Muscle layer of duodenum (tissue), 2 donors: ENCODE measurements at regions not wholly inside any gene's neighbourhood (a gene's known extent, or its start where the extent isn't known, plus 50 kb on each side); places are given as distances from the start of the nearest gene placed in this dataset.
"Not testable (repeated sequence)": the region's sequence is repeated elsewhere in the genome, so short reads cannot be mapped to it uniquely, and the experiment has no call there.

Experiments
- H3K27ac ChIP-seq: one replicate; pipeline ENCODE4 v1.7.0; 2013; ENCODE audit warnings: mild to moderate bottlenecking, low read length
- H3K27me3 ChIP-seq: one replicate; pipeline ENCODE4 v1.7.0; 2013; ENCODE audit warnings: low read depth, mild to moderate bottlenecking, control low read depth, low read length
- H3K36me3 ChIP-seq, 2 donors: one replicate each; pipeline ENCODE4 v1.7.0; 2013; ENCODE audit warnings: low read length in 2 of 2, control low read depth in 1 of 2, mild to moderate bottlenecking in 1 of 2; ENCODE audit not compliant: insufficient read depth in 2 of 2, control insufficient read depth in 1 of 2
- H3K4me1 ChIP-seq, 2 donors: one replicate each; pipeline ENCODE4 v1.7.0; 2013; ENCODE audit warnings: low read length in 2 of 2, mild to moderate bottlenecking in 2 of 2, control low read depth in 1 of 2, moderate library complexity in 1 of 2; ENCODE audit not compliant: insufficient read depth in 2 of 2, control insufficient read depth in 1 of 2
- H3K4me3 ChIP-seq, 2 donors: one replicate each; pipeline ENCODE4 v1.7.0; 2013; ENCODE audit warnings: low read length in 2 of 2, low read depth in 1 of 2, mild to moderate bottlenecking in 1 of 2
- H3K9me3 ChIP-seq, 2 donors: one replicate each; pipeline ENCODE4 v1.7.0; 2013; ENCODE audit warnings: low read length in 2 of 2, control low read depth in 1 of 2, mild to moderate bottlenecking in 1 of 2; ENCODE audit not compliant: control insufficient read depth in 1 of 2
- donor health status: healthy.

DNA sequence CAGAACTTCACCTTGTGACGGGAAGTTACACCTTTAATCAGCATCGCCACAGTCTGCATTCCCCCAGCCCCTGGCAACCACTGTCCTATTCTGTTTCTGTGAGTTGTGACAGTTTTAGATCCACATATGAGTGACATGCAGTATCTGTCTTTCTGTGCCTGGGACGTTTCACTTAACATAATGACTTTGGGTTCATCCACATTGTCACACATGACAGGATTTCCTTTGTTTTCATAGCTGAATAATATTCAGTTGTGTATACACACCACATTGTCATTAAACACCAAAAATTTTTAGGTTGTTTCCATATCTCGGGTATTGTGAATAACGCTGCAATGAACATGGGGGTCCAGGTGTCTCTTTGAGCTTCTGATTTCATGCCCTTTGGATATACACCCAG lies 62.6 kb upstream of the BDH1 start:
- not testable (repeated sequence) for H3K27ac ChIP-seq, H3K9me3 ChIP-seq, H3K27me3 ChIP-seq, H3K4me3 ChIP-seq, H3K4me1 ChIP-seq
- peaks cover 23 to 64% of the 10 kb centered on the region in 2 donors for H3K36me3 ChIP-seq

DNA sequence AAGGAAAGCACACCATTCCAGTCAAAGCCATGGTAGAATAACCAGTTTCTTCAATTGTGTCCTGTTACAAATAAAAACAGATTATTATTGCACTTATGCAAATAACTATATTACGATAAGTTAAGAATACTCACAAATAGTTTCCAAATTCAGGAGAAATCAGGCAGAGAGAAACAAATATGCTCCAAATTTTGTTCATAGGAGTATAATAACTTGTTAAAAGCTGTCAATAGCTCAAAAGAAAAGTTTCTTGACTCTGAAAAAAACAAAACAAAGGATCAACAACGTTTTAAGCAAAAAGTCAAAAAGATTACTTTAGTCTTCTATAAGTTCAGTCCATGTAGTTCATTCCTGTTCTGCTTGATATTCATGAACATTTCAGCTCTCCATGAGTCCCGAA lies 59.7 kb upstream of the BDH1 start:
- peaks cover 31 to 69% of the 10 kb centered on the region in 2 donors for H3K36me3 ChIP-seq
- no peak overlapping the region for H3K4me3 ChIP-seq
- H3K27me3 ChIP-seq: no peaks in the 10 kb centered on the region
- no peaks in the 10 kb centered on the region for H3K4me1 ChIP-seq
- H3K27ac ChIP-seq: no peak overlapping the region
- no peaks in the 10 kb centered on the region for H3K9me3 ChIP-seq

DNA sequence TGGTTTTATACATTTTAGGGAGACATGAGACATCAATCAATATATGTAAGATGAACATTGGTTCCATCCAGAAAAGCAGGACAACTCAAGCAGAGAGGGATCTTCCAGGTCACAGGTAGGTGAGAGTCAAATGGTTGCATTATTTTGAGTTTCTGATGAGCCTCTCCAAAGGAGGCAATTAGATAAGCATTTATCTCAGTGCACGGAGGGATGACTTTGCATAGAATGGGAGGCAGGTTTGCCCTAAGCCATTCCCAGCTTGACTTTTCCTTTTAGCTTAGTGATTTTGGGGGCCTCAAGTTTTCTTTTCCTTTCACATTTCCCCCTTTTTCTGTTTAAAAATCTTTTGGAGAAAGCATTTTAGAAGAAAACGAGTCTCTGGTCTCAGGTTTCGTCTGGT lies 58.4 kb upstream of the BDH1 start:
- H3K36me3 ChIP-seq: peaks cover 31 to 58% of the 10 kb centered on the region in 2 donors
- H3K4me3 ChIP-seq, H3K27ac ChIP-seq, H3K4me1 ChIP-seq, H3K9me3 ChIP-seq, H3K27me3 ChIP-seq: not testable (repeated sequence)

- H3K36me3 ChIP-seq: peaks cover 37 to 67% of the 10 kb centered on the region in 2 donors
- no peaks in the 10 kb centered on the region for H3K9me3 ChIP-seq
- no peak overlapping the region for H3K27ac ChIP-seq
These were observed 57.4 kb upstream of the BDH1 start for GRCh38 chr3:197613199-197613598.

DNA sequence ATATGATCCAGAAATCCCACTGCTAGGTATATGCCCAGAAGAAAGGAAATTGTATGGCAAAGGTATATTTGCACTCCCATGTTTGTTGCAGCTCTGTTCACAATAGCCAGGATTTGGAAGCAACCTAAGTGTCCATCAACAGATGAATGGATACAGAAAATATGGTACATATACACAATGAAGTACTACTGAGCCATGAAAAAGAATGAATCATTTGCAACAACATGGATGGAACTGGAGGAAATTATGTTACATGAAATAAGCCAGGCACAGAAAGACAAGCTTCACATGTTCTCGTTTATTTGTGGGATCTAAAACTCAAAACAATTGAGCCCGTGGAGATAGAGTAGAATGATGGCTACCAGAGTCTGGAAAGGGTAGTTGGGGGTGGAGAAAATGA lies 55.5 kb upstream of the BDH1 start:
- no peaks in the 10 kb centered on the region for H3K9me3 ChIP-seq
- H3K27ac ChIP-seq: no peak overlapping the region
- H3K36me3 ChIP-seq: peaks cover 50 to 73% of the 10 kb centered on the region in 2 donors
- no peak overlapping the region for H3K4me3 ChIP-seq
- no peaks in the 10 kb centered on the region for H3K4me1 ChIP-seq
- H3K27me3 ChIP-seq: no peaks in the 10 kb centered on the region

More at GRCh38 chr3:197613199-197613598, 57.4 kb upstream of the BDH1 start:
- Histone ChIP-seq H3K4me3 (no peak overlapping the region), H3K4me1 (no peaks in the 10 kb centered on the region), H3K27me3 (no peaks in the 10 kb centered on the region)

DNA sequence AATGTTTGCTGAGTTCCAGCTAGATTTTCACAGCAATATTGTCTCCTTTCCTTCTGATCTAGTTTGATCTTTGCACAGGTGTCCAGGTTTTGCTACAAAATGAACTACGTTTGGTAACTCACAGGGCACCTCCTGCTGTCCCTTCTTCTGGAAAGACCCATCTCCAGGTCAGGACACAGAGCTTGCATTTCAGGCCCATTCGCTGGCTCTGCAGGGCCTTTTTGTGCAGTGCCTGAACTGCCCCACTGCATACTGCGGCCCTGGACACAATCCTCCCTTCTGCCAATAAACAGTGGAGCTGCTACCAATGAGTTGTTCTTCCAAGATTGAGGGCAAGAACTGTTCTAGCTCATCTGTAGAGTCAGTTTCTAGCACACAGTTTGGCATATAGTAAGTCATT lies 50.7 kb upstream of the BDH1 start:
- Histone ChIP-seq H3K9me3 (no peaks in the 10 kb centered on the region), H3K4me3 (no peak overlapping the region), H3K36me3 (peaks cover 29 to 37% of the 10 kb centered on the region in 2 donors), H3K27ac (no peak overlapping the region), H3K4me1 (no peaks in the 10 kb centered on the region), H3K27me3 (no peaks in the 10 kb centered on the region)
